ENCODE measurements at regions not wholly inside any gene's neighbourhood (a gene's known extent, or its start where the extent isn't known, plus 50 kb on each side); places are given as distances from the start of the nearest gene placed in this dataset.

DNA sequence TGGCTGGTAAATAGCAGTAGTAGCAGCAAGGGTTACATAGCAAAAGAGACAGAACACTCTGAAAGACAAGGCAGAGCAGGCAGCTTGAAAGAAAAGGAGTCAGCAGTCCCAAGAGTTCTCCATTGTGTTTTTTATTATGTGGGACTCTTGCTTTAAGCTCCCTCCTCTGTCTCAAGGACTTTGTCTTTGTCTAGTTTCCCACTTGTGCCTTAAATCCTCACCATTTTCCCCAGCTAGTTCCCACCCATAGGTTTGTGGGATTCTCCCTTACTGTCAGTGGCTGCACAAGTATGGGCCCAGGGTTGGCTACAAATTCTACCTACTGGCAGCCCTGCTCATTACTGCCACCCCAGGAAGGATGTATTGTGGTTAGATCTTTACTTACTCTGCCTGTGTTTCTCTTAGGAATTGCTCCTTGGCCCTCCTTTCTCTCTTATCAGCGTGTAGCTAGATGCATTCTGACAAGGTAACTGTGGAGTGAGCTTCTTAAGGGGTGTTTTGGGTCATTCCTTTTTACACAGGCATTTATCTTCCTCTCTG lies 413.4 kb upstream of the PCDH9 start:
- 33 to 44% methylated on average over 1 of the region's 1 CpG for WGBS, 2 donors
- no peaks in the 10 kb centered on the region for H3K4me1 ChIP-seq (ENCODE audit: control insufficient read depth in 1 of 2, insufficient read depth in 2 of 2, low read length in 2 of 2)
- intact Hi-C loops (cut with DNase I) = no loop called here

DNA sequence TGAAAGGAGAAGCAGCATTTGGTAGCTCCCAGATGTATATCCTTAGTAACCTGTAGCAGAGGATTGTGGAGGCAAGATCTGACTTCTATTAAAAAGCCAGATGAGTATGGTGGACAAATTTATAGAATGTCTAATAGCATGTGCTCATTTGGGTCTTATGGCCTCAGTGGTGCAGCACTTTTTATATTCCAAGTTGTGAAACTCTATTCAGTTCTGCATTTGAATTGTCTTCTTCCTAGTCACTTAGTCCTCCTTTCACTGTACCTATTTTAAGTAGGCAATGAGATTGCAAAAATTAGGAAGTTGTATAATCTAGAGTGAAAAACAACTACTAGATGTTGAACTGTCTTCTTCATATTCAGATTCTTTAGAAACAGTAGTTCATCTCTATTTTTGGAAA lies 412.5 kb upstream of the PCDH9 start:
- intact Hi-C loops (cut with DNase I) = no loop called here
- no peak for ATAC-seq (ENCODE audit: low FRiP score)
- H3K4me3 ChIP-seq (ENCODE audit: low read length in 2 of 2) = no peak overlapping the region
- no peaks in the 10 kb centered on the region for H3K9me3 ChIP-seq (ENCODE audit: control insufficient read depth, low read length)
- H3K27me3 ChIP-seq (ENCODE audit: control insufficient read depth in 1 of 2, insufficient read depth in 2 of 2, low read length in 1 of 2) = no peaks in the 10 kb centered on the region
- no peaks in the 10 kb centered on the region for H3K36me3 ChIP-seq (ENCODE audit: control insufficient read depth in 1 of 2, insufficient read depth in 2 of 2, low read length in 1 of 2)
- DNase-seq = no peak
- no peak overlapping the region for H3K27ac ChIP-seq (ENCODE audit: low read depth in 1 of 2, low read length in 2 of 2)
- H3K4me1 ChIP-seq (ENCODE audit: control insufficient read depth in 1 of 2, insufficient read depth in 2 of 2, low read length in 2 of 2) = no peaks in the 10 kb centered on the region

More for the DNA sequence above, 413.4 kb upstream of the PCDH9 start:
- Histone ChIP-seq H3K27me3 (ENCODE audit: control insufficient read depth in 1 of 2, insufficient read depth in 2 of 2, low read length in 1 of 2) (no peaks in the 10 kb centered on the region), H3K27ac (ENCODE audit: low read depth in 1 of 2, low read length in 2 of 2) (no peak overlapping the region), H3K9me3 (ENCODE audit: control insufficient read depth, low read length) (no peaks in the 10 kb centered on the region), H3K36me3 (ENCODE audit: control insufficient read depth in 1 of 2, insufficient read depth in 2 of 2, low read length in 1 of 2) (no peaks in the 10 kb centered on the region), H3K4me3 (ENCODE audit: low read length in 2 of 2) (no peak overlapping the region)
- DNase-seq (no peak), ATAC-seq (ENCODE audit: low FRiP score) (no peak)

DNA sequence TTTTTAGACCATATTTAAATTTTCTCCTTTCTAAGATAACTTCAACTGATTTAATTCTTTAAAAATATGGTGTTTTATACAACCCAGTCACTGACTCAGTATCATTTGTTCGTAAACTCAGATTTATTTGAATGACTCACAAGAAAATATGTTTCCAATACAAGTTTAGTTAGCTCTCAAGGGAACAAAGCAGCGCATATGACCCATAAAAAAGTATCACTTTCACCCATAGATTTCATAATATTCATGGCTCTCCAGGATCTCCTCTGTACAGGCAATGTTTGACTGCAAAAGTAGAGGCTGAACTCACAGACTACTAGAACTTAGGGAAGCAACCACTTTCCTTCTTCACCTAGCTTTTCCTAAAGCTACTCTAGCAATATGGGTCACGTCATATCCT lies 405.6 kb upstream of the PCDH9 start:
- no peak for ATAC-seq (ENCODE audit: low FRiP score)
- Histone ChIP-seq H3K9me3 (ENCODE audit: control insufficient read depth, low read length) (no peaks in the 10 kb centered on the region), H3K4me1 (ENCODE audit: control insufficient read depth in 1 of 2, insufficient read depth in 2 of 2, low read length in 2 of 2) (no peaks in the 10 kb centered on the region), H3K4me3 (ENCODE audit: low read length in 2 of 2) (no peak overlapping the region), H3K27ac (ENCODE audit: low read depth in 1 of 2, low read length in 2 of 2) (no peak overlapping the region), H3K27me3 (ENCODE audit: control insufficient read depth in 1 of 2, insufficient read depth in 2 of 2, low read length in 1 of 2) (no peaks in the 10 kb centered on the region), H3K36me3 (ENCODE audit: control insufficient read depth in 1 of 2, insufficient read depth in 2 of 2, low read length in 1 of 2) (no peaks in the 10 kb centered on the region)
- 73 to 74% methylated on average over 3 of the region's 3 CpGs for WGBS, 2 donors
- DNase-seq = no peak
- intact Hi-C loops (cut with DNase I) = no loop called here

- no peaks in the 10 kb centered on the region for H3K9me3 ChIP-seq (ENCODE audit: control insufficient read depth, low read length)
Observed at GRCh38 chr13:67632590-67632989, 402.5 kb upstream of the PCDH9 start.

DNA sequence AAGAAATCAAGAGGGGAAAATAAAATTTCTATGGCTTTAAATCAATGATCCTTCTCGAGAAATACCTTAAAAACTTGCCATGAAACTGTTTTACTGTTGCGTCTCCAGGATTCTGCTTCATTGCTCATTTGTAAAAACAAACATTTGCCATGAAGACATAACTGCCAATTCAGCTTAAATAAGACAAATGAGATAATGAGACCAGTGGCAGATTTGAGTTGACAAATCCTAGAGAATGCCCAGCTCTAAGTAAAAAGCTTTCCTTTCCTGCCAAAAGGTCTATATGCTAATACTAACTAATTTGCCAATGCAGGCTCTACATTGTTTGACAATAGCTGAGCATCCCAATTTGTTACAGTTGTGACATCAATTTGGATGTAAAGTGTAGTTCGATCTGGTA lies 400.5 kb upstream of the PCDH9 start:
- no peak for DNase-seq
- intact Hi-C loops (cut with DNase I) = no loop called here
- no peak for ATAC-seq (ENCODE audit: low FRiP score)
- no peaks in the 10 kb centered on the region for H3K36me3 ChIP-seq (ENCODE audit: control insufficient read depth in 1 of 2, insufficient read depth in 2 of 2, low read length in 1 of 2)
- no peaks in the 10 kb centered on the region for H3K4me1 ChIP-seq (ENCODE audit: control insufficient read depth in 1 of 2, insufficient read depth in 2 of 2, low read length in 2 of 2)
- no peaks in the 10 kb centered on the region for H3K27me3 ChIP-seq (ENCODE audit: control insufficient read depth in 1 of 2, insufficient read depth in 2 of 2, low read length in 1 of 2)
- no peaks in the 10 kb centered on the region for H3K9me3 ChIP-seq (ENCODE audit: control insufficient read depth, low read length)
- WGBS, 2 donors = 38 to 43% methylated on average over 3 of the region's 3 CpGs
- H3K4me3 ChIP-seq (ENCODE audit: low read length in 2 of 2) = no peak overlapping the region
- no peak overlapping the region for H3K27ac ChIP-seq (ENCODE audit: low read depth in 1 of 2, low read length in 2 of 2)

More at GRCh38 chr13:67632590-67632989, 402.5 kb upstream of the PCDH9 start:
- no peak for DNase-seq
- 79 to 88% methylated on average over 1 of the region's 1 CpG for WGBS, 2 donors
- no peak overlapping the region for H3K27ac ChIP-seq (ENCODE audit: low read depth in 1 of 2, low read length in 2 of 2)
- no peak for ATAC-seq (ENCODE audit: low FRiP score)
- intact Hi-C loops (cut with DNase I) = no loop called here
- no peak overlapping the region for H3K4me3 ChIP-seq (ENCODE audit: low read length in 2 of 2)
- no peaks in the 10 kb centered on the region for H3K4me1 ChIP-seq (ENCODE audit: control insufficient read depth in 1 of 2, insufficient read depth in 2 of 2, low read length in 2 of 2)
- H3K27me3 ChIP-seq (ENCODE audit: control insufficient read depth in 1 of 2, insufficient read depth in 2 of 2, low read length in 1 of 2) = no peaks in the 10 kb centered on the region
- no peaks in the 10 kb centered on the region for H3K36me3 ChIP-seq (ENCODE audit: control insufficient read depth in 1 of 2, insufficient read depth in 2 of 2, low read length in 1 of 2)

DNA sequence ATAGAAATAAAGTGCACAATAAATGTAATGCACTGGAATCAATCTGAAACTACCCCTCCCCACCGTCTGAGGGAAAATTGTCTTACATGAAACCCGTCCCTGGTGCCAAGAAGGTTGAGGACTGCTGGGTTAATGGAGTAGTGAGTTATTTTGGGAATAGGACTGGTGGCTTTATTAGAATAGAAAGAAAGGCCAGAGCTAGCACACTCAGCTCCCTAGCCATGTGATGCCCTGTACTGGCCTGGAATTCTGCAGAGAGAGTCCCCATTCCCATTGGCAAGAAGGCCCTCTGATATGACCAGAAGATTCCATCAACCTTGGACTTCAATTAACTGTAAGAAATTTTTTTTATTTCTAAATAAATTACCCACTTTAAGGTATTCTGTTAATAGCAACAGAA lies 393.5 kb upstream of the PCDH9 start:
- no peak for ATAC-seq (ENCODE audit: low FRiP score)

DNA sequence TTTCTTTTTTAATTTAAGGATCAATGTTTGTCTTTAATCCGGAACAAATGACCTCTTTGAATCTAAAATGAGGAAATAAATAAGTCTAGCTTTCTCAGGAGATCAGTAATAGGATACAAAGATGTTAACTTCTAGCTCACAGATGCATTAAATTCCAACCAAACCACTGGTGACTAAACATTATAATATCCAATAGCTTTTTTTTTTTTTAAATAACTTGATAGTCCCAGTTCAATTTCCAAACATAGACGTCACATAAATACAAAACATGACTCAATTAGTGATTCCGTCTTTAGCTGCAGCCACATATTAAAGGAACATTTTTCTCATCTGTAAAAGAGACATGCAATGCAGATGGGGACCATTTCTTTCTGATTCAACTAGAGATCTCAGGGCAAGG lies 390.5 kb upstream of the PCDH9 start:
- no peak overlapping the region for H3K4me3 ChIP-seq (ENCODE audit: low read length in 2 of 2)
- no peak overlapping the region for H3K27ac ChIP-seq (ENCODE audit: low read depth in 1 of 2, low read length in 2 of 2)
- DNase-seq (no peak), ATAC-seq (ENCODE audit: low FRiP score) (no peak)
- no peaks in the 10 kb centered on the region for H3K9me3 ChIP-seq (ENCODE audit: control insufficient read depth, low read length)
- WGBS, 2 donors = 78 to 82% methylated on average over 3 of the region's 3 CpGs
- H3K36me3 ChIP-seq (ENCODE audit: control insufficient read depth in 1 of 2, insufficient read depth in 2 of 2, low read length in 1 of 2) = no peaks in the 10 kb centered on the region
- intact Hi-C loops (cut with DNase I) = no loop called here
- no peaks in the 10 kb centered on the region for H3K27me3 ChIP-seq (ENCODE audit: control insufficient read depth in 1 of 2, insufficient read depth in 2 of 2, low read length in 1 of 2)
- H3K4me1 ChIP-seq (ENCODE audit: control insufficient read depth in 1 of 2, insufficient read depth in 2 of 2, low read length in 2 of 2) = no peaks in the 10 kb centered on the region

More for the DNA sequence above, 393.5 kb upstream of the PCDH9 start:
- intact Hi-C loops (cut with DNase I) = no loop called here
- no peaks in the 10 kb centered on the region for H3K9me3 ChIP-seq (ENCODE audit: control insufficient read depth, low read length)
- H3K27ac ChIP-seq (ENCODE audit: low read depth in 1 of 2, low read length in 2 of 2) = no peak overlapping the region
- no peaks in the 10 kb centered on the region for H3K27me3 ChIP-seq (ENCODE audit: control insufficient read depth in 1 of 2, insufficient read depth in 2 of 2, low read length in 1 of 2)
- no peaks in the 10 kb centered on the region for H3K4me1 ChIP-seq (ENCODE audit: control insufficient read depth in 1 of 2, insufficient read depth in 2 of 2, low read length in 2 of 2)
- H3K4me3 ChIP-seq (ENCODE audit: low read length in 2 of 2) = no peak overlapping the region
- H3K36me3 ChIP-seq (ENCODE audit: control insufficient read depth in 1 of 2, insufficient read depth in 2 of 2, low read length in 1 of 2) = no peaks in the 10 kb centered on the region
- 79 to 91% methylated on average over 2 of the region's 2 CpGs for WGBS, 2 donors
- DNase-seq = no peak

DNA sequence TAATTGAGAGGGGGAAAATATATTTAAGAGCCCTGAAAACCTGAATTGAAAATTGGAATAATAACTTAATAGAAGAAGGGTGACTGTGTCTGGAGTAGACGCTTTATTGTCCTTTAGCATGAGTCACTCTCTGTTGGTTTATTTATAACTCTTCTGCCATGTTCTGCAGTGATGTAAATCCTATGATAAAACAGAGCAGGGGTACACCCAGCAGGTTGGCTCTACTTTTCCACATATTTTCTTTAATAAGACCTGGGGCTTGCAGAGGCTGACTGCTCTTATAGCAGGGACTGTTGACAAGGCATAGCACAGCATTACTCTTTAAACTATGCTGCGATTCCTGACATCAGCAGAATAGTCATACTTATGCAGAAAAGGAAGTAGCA lies 389.9 kb upstream of the PCDH9 start:
- ATAC-seq (ENCODE audit: low FRiP score) = no peak
- 22 to 29% methylated on average over 2 of the region's 2 CpGs for WGBS, 2 donors
- intact Hi-C loops (cut with DNase I) = no loop called here

GRCh38 chr13:67619351-67619994 lies 389.3 kb upstream of the PCDH9 start:
- no peaks in the 10 kb centered on the region for H3K36me3 ChIP-seq (ENCODE audit: control insufficient read depth in 1 of 2, insufficient read depth in 2 of 2, low read length in 1 of 2)
- DNase-seq (no peak), ATAC-seq (ENCODE audit: low FRiP score) (no peak)
- H3K9me3 ChIP-seq (ENCODE audit: control insufficient read depth, low read length) = no peaks in the 10 kb centered on the region
- H3K27ac ChIP-seq (ENCODE audit: low read depth in 1 of 2, low read length in 2 of 2) = no peak overlapping the region
- no peaks in the 10 kb centered on the region for H3K27me3 ChIP-seq (ENCODE audit: control insufficient read depth in 1 of 2, insufficient read depth in 2 of 2, low read length in 1 of 2)
- no peak overlapping the region for H3K4me3 ChIP-seq (ENCODE audit: low read length in 2 of 2)
- intact Hi-C loops (cut with DNase I) = no loop called here
- no peaks in the 10 kb centered on the region for H3K4me1 ChIP-seq (ENCODE audit: control insufficient read depth in 1 of 2, insufficient read depth in 2 of 2, low read length in 2 of 2)

More for the DNA sequence above, 389.9 kb upstream of the PCDH9 start:
- H3K4me1 ChIP-seq (ENCODE audit: control insufficient read depth in 1 of 2, insufficient read depth in 2 of 2, low read length in 2 of 2) = no peaks in the 10 kb centered on the region
- no peak overlapping the region for H3K27ac ChIP-seq (ENCODE audit: low read depth in 1 of 2, low read length in 2 of 2)
- H3K4me3 ChIP-seq (ENCODE audit: low read length in 2 of 2) = no peak overlapping the region
- H3K9me3 ChIP-seq (ENCODE audit: control insufficient read depth, low read length) = no peaks in the 10 kb centered on the region
- DNase-seq = no peak
- no peaks in the 10 kb centered on the region for H3K27me3 ChIP-seq (ENCODE audit: control insufficient read depth in 1 of 2, insufficient read depth in 2 of 2, low read length in 1 of 2)
- H3K36me3 ChIP-seq (ENCODE audit: control insufficient read depth in 1 of 2, insufficient read depth in 2 of 2, low read length in 1 of 2) = no peaks in the 10 kb centered on the region

Data from aorta (tissue), 5 donors.